Fibroblast of skin of scalp (primary cell): ENCODE measurements at regions not wholly inside any gene's neighbourhood (a gene's known extent, or its start where the extent isn't known, plus 50 kb on each side); places are given as distances from the start of the nearest gene placed in this dataset.

Source experiments
- DNase-seq: peaks from one replicate; pipeline ENCODE4 v3.0.0-alpha.2; 2013

DNA sequence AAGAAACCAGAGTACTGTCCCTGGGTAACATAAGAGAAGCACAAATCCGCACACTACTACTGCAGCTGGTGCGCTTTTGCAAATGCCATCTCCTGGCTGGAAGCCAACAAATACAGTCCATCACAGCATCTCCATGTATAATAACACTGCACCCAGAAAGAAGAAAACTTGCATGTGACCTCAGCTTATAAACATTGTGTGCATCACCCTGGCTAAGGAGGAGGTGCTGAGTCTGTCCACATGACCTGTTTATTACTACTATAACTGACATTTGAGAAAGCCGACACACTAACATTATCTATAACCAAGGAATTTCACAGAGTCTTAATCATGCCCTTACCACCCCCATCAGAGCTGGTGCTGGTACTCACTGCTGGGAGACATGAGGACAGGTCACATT is 516.8 kb downstream of the CFAP47 start:
- peak; percentile 0 for DNase-seq

- DNase-seq = no peak
Observed at GRCh38 chrX:36443007-36443406, 523.5 kb downstream of the CFAP47 start.

DNA sequence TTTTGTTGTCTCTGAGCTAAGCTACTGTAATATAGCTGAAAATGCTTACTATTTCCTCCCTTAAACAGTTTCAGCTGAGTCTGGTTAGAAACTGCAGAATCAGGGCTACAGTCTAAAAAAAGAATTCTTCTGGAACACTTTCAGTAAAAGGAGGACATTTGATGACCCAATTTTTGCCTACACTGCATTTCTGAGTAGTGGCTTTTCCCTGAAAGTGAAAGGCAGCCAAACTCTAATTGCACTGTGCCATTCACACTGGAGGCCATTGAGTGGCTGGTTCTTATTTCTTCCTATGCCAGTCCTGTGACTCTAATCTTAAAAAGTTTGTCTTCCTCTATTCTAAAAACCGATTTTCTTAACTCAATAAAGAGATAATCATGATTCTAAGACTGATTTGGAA is 526.0 kb downstream of the CFAP47 start:
- no peak for DNase-seq

DNA sequence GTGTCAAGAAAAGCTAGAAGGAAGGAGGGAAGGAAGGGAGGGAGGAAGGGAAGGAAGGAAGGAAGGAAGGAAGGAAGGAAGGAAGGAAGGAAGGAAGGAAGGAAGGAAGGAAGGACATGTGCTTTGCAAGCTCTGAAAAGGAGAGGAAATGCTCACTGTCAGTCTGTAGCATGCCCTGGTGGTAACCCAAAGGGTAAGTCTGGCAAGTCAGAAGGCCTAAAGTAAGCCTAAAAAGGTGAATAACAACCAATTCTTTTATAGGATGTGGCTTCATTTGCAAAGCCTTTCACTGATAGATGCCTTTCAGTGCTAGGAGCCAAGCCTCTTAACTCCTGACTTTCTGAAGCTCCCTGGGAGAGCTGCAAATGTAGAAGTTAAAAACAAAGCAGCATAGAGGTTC is 542.6 kb downstream of the CFAP47 start:
- no peak for DNase-seq

DNA sequence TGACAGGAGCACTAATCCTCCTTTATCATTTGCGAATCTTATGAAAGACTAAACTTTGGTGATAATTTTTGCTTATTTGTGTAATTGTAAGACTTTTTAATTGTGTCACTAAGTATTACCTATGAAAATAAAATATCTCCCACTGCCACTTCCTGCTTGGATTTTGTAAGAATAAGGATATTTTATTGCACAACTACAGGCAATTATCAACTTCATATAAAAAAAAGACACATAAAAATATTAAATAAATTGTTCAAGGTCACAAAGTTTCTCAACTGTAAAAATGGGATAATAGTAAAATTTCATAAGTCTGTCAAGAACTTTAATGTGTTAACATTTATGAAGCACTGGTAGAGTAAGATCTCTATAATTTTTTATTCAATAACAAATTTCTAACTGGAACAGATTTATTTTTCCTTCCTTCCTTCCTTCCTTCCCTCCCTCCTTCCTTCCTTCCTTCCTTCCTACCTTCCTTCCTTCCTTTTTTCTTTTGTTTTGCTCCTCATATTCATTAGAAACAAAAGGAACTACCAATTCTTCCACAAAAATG is 527.6 kb upstream of the FAM47C start:
- no peak for DNase-seq

DNA sequence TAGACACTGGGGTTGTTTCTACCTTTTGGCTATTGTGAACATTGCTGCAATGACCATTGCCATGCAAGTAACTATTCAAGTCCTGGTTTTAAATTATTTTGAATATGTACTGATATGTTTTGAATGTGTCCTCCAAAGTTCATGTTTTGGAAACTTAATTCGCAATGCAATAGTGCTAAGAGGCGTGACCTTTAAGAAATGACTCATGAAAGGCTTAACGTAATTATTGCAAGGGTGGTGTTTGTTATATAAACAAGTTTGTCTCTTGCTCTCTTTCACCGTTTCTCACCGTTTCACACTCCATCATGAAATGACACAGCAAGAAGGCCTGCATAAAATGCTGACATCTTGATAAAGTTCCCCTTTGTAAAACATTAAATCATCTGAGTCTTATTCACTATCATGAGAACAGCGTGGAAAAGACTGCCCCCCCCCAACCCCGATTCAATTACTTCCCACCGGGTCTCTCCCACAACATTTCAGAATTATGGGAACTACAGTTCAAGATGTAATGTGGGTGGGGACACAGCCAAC is 506.9 kb upstream of the FAM47C start:
- DNase-seq = no peak

DNA sequence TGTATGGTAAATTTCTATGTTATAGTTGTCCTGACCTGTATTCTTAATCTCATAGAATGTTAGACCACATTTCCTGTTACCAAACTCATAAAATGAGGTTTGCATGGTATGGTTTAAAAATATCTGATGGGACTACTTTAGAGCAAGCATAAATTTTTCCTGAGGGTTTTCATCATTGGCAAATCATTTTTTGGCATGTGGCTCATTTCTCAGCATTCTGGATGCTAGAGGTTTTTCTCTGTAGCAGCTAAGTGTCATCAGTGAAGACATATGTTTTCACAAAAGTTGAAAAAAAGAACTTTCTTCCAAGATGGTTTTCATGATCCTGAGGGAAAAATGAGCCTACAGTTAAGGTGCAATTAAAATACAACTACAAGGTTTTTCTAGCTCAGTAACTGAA is 503.5 kb upstream of the FAM47C start:
- DNase-seq = no peak

- no peak for DNase-seq
Observed at GRCh38 chrX:36508042-36508441, 500.1 kb upstream of the FAM47C start.

- no peak for DNase-seq
Observed at GRCh38 chrX:36510736-36511135, 497.4 kb upstream of the FAM47C start.

GRCh38 chrX:36528661-36529060 is 479.5 kb upstream of the FAM47C start:
- DNase-seq = no peak

DNA sequence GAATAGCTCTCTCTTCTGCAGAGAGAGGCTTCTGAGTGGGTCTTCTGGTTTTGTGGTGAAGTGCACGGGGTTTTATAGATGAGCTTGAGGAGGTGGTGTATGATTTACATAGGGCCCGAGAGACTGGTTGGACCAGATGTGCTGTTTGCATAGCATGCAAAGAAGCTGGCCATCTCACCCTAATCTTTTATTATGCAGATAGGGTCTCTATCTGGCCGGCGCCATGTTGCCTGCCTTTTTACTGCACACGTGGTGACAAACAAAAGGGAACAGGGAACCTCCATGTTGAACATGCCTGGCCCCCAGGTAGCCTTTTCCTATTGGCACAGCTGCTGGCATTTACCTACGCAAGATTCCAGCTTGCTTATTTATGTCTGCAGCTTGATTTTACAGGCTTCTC is 473.3 kb upstream of the FAM47C start:
- DNase-seq = no peak

DNA sequence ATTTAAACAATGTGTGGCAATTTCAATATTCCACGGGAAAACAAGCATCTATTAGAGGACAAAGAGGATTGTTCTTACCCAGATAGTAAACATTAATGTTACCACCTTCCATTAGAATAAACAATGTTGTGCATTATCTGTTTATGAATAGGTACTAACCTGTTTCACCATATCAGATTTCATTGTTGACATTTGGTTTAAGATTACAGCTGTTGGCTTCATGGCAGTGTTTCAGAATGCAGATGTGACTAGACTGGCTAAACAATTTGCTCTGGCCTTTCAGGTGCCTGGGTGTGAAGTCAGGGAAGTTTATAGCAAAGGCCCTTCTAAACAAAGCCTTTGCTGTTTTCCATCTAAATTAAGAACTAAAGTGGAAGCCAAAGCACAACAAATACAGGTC is 464.7 kb upstream of the FAM47C start:
- DNase-seq = no peak

- DNase-seq = no peak
Observed at GRCh38 chrX:36562986-36563385, 445.2 kb upstream of the FAM47C start.

DNA sequence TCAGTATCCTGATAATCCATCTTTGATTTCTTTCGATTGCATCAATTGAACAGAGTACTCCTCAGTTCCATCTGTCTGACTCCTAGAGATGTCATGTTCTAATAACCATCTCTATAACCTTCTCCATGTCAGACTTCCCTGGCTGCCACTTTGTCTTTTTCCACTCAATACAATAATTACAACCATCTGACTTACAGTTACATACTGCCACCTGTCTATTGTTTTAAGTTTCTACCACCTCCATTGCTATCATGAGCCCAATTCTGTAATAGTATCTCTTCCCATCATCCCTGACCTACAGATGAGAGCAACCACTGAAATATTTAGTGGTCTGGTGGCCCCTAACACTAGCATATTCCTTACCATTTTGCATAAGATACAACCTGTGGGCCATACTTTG is 439.2 kb upstream of the FAM47C start:
- DNase-seq = no peak

DNA sequence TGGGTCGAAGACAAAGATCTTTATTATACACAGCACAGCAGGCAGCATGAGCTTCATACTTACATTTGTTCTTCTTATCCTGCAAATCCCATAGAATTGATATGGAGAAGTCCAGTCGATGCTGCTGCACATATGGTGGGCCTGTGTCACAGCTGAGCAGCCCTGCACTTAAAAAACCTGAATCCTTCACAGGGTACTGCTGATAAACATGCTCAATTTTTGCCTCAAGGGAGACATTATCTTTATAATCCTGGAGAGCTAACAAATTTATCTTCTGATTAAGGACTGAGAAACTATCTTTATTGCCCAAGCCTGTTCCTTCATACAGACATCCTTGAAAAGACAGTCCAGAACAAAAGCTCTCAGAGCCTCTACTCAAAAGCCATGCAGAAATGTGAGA is 434.4 kb upstream of the FAM47C start:
- no peak for DNase-seq

DNA sequence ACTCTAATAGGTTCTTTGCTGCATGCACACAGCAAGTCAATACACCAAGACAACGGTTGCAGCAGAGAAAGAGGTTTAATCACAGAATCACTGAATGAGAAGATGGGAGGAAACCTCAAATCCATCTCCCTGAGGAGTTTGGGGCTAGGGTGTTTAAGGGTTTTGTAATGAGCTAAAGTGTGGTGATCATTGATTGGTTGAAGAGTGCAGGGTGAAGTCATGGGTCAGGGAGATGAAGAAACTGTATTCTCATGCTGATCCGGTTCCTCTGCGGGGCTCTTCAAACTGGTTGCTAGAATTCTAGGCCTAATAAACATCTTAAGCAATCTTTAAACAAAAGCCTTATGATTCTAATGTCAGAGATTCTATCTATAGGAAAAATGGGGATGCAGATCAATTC is 432.5 kb upstream of the FAM47C start:
- DNase-seq = no peak

- DNase-seq = no peak
Observed at GRCh38 chrX:36577006-36577405, 431.2 kb upstream of the FAM47C start.

GRCh38 chrX:36581030-36581429 is 427.1 kb upstream of the FAM47C start:
- no peak for DNase-seq

DNA sequence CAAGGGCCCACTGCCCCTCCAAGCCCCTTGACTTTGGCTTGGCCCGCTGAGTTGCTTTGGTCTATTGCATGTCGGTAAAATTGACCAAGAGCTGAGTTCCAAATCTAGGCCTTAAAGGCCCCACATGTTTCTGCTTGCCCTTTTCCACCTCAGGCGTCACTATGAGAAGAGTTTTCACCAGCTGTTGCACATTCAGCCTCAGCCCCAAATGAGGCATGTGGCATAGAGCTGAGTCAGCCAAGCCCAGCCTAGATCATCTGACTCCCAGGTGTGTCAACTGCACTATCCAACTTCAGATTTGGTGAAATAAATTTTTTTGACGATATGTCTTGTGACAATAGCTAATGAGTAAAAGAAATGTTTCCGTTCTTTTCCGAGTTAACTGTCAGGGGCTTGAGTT is 424.5 kb upstream of the FAM47C start:
- DNase-seq = no peak

DNA sequence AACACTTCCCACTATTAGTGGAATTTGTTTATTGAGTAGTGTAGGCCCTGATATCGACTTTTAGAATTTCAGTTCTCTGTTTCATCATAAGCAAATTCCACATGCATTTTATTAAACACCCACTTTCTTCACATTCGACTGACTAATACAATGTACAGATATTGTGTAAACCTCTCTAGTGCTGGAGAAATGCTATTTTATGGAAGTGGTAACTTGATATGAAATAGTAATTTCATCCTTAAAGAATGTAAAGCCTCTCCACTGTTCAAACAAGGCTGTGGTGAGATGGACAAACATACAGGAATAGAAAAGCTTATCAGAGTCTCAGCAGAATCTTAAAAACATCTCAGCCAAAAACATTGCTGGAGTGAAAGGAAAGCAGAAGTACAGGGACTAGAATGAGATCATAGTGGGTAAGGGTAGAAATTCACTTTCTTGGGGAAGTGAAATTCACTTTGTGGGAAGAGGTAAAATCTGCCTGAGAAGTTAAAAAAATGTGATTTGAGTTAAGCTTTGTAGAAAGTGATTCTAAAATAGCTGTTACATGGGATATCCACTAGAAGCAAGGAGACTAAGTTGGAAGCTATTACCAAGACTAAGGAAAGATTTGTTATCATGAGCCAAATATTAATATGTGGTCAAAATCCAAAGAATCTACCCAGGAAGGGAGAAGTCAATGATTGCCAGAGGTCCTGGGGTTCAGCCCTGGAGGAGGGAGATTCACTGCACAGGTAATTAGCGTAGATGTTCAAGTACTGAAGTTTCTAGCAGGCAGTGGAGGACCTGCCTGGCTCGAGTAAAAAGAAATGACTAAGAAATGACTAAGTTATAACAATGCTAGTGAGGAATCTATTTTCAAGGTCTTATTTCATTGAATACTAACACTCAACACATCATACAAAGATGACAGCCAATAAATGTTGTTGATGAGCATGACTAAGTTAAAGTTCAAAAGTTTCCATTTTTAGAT is 398.3 kb upstream of the FAM47C start:
- no peak for DNase-seq

GRCh38 chrX:36626898-36627297 is 381.3 kb upstream of the FAM47C start:
- no peak for DNase-seq

GRCh38 chrX:36640232-36640631 is 367.9 kb upstream of the FAM47C start:
- DNase-seq = no peak

DNA sequence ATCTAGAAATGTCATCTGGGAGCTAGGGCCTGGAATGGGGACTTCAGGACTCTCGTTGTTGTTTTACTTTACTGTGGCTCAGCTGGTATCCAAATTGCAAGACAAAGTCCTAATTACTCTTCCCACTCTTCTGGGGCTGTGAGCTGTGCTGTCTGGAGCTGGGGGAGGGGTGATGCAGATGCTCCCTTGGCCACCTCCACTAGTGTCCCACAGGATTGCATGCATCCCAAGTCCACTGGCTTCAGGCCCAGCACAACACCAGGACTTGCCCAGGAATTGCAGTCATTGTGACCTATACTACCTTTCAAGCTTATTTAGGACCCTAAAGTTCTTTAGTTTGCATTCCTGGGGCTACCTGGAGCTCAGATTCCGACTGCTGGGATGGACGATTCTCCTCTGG is 366.1 kb upstream of the FAM47C start:
- no peak for DNase-seq

DNA sequence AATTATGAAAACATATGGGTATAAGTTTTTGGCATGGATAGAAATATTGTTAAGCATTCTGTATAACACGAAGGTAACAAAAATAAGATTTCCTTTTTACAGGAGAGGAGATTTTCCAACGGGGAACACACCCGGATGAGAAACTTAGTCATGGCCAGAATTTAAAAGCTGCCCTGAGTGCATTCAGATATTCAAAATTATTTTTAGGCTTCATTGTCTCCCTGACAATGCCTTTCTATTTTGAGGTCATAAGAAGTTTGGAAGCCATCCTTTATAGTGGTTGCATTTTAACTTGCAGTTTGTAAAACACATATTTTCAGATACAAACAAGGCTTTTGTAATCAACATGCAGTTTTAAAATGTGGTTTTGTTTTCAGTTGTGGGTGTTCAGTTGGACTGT is 357.5 kb upstream of the FAM47C start:
- DNase-seq = no peak
